ENCODE measurements at regions not wholly inside any gene's neighbourhood (a gene's known extent, or its start where the extent isn't known, plus 50 kb on each side); places are given as distances from the start of the nearest gene placed in this dataset.
"Not testable (repeated sequence)": the region's sequence is repeated elsewhere in the genome, so short reads cannot be mapped to it uniquely, and the experiment has no call there.

DNA sequence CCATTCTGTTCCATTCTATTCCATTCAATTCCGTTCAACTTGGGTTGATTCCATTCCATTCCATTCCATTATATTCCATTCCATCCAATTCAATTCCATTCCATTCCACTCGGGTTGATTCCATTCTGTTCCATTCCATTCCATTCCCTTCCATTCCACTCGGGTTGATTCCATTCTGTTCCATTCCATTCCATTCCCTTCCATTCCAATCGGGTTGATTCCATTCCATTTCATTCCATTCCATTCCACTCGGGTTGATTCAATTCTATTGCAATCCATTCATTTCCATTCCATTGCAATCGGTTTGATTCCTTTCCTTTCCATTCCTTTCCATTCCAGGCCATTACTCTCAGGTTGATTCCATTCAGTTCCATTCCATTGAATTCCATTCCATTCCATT, 1138.4 kb downstream of the RPIA start:
- Mint-ChIP-seq H3K27me3 (ENCODE audit: insufficient read depth) (no peaks in the 10 kb centered on the region), H3K9me3 (no peaks in the 10 kb centered on the region), H3K36me3 (ENCODE audit: low read depth) (peaks cover 23% of the 10 kb centered on the region), H3K4me3 (no peak overlapping the region), H3K4me1 (no peaks in the 10 kb centered on the region), H3K27ac (no peak overlapping the region)
- Histone ChIP-seq H3K4me1 (ENCODE audit: control insufficient read depth, insufficient read depth, low read length) (no peaks in the 10 kb centered on the region), H3K4me3 (ENCODE audit: low read length) (no peak overlapping the region), H3K27ac (ENCODE audit: low read depth, low read length) (no peak overlapping the region), H3K9ac (ENCODE audit: extremely low read depth, low read length, poor library complexity, severe bottlenecking) (no peak overlapping the region), H3K36me3 (ENCODE audit: control insufficient read depth, insufficient read depth, low read length) (no peaks in the 10 kb centered on the region), H3K9me3 (ENCODE audit: control insufficient read depth, low read length) (no peaks in the 10 kb centered on the region), H3K27me3 (ENCODE audit: control insufficient read depth, insufficient read depth, low read length, poor library complexity, severe bottlenecking) (no peaks in the 10 kb centered on the region)
- TF ChIP-seq, protein P1, sequence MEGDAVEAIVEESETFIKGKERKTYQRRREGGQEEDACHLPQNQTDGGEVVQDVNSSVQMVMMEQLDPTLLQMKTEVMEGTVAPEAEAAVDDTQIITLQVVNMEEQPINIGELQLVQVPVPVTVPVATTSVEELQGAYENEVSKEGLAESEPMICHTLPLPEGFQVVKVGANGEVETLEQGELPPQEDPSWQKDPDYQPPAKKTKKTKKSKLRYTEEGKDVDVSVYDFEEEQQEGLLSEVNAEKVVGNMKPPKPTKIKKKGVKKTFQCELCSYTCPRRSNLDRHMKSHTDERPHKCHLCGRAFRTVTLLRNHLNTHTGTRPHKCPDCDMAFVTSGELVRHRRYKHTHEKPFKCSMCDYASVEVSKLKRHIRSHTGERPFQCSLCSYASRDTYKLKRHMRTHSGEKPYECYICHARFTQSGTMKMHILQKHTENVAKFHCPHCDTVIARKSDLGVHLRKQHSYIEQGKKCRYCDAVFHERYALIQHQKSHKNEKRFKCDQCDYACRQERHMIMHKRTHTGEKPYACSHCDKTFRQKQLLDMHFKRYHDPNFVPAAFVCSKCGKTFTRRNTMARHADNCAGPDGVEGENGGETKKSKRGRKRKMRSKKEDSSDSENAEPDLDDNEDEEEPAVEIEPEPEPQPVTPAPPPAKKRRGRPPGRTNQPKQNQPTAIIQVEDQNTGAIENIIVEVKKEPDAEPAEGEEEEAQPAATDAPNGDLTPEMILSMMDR (conservative IDR thresholded peaks at IDR 0.05): no peak
- DNase-seq: no peak
- 79 to 82% methylated on average over 6 of the region's 6 CpGs for WGBS, 2 experiments (ENCODE audit: insufficient coverage in 1 of 2, insufficient read length in 1 of 2)

DNA sequence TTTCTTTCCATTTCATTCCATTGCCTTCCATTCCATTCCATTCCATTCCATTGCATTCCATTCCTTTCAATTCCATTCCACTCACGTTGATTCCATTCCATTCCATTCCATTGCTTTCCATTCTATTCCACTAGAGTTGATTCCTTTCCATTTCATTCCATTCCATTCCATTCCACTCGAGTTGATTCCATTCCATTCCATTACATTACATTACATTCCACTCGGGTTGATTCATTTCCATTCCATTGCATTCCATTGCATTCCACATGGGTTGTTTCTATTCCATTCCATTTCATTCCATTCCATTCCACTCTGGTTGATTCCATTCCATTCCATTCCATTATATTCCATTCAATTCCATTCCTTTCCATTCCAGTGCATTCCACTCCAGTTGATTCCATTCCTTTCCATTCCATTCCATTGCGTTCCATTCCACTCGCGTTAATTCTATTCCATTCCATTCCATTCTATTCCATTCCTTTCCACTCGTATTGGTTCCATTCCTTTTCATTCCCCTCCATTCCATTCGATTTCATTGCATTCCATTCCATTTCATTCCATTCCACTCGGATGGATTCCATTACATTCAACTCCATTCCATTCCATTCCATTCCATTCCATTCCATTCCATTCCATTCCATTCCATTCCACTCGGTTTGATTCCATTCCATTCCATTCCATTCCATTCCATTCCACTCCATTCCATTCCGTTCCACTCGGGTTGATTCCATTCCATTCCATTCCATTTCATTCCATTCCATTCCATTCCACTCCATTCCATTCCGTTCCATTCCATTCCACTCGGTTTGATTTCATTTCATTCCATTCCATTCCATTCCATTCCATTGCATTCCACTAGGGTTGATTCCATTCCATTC, 1139.1 kb downstream of the RPIA start:
- not testable (repeated sequence) for H3K27ac ChIP-seq (ENCODE audit: low read depth, low read length); H3K4me1 Mint-ChIP-seq; H3K36me3 ChIP-seq (ENCODE audit: control insufficient read depth, insufficient read depth, low read length); H3K4me3 ChIP-seq (ENCODE audit: low read length); DNase-seq; H3K4me1 ChIP-seq (ENCODE audit: control insufficient read depth, insufficient read depth, low read length); H3K4me3 Mint-ChIP-seq; H3K9me3 ChIP-seq (ENCODE audit: control insufficient read depth, low read length); H3K9ac ChIP-seq (ENCODE audit: extremely low read depth, low read length, poor library complexity, severe bottlenecking); H3K27me3 Mint-ChIP-seq (ENCODE audit: insufficient read depth); H3K27me3 ChIP-seq (ENCODE audit: control insufficient read depth, insufficient read depth, low read length, poor library complexity, severe bottlenecking); H3K9me3 Mint-ChIP-seq; H3K27ac Mint-ChIP-seq
- H3K36me3 Mint-ChIP-seq (ENCODE audit: low read depth): peaks cover 23% of the 10 kb centered on the region
- WGBS, 2 experiments (ENCODE audit: insufficient coverage in 1 of 2, insufficient read length in 1 of 2): 71 to 76% methylated on average over 14 of the region's 14 CpGs

DNA sequence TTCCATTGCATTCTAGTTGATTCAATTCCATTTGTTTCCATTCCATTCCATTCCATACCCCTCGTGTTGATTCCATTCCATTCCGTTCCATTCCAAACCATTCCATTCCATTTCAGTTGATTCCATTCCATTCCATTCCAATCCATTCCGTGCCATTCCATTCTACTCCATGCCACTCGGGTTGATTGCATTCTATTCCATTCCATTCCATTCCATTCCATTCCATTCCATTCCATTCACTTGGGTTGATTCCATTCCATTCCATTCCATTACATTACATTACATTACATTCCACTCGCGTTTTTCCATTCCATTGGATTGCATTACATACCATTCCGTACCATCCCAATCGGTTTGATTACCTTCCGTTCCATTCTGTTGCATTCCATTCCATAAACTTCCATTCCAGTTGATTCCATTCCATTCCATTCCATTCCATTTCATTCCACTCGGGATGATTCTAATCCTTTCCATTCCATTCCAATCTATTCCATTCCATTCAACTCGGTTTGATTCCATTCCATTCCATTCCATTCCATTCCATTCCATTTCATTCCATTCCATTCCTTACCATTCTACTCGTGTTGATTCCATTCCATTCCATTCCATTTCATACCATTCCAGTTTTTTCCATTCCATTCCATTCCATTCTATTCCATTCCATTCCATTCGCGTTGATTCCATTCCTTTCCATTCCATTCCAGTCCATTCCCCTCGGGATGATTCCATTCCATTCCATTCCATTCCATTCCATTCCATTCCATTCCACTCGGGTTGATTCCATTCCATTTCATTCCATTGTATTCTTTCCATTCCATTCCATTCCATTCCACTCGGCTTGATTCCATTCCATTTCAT, 1140.4 kb downstream of the RPIA start:
- no peaks in the 10 kb centered on the region for H3K4me1 Mint-ChIP-seq
- no peaks in the 10 kb centered on the region for H3K9me3 ChIP-seq (ENCODE audit: control insufficient read depth, low read length)
- H3K36me3 Mint-ChIP-seq (ENCODE audit: low read depth): peaks cover 25% of the 10 kb centered on the region
- peaks cover 2% of the 10 kb centered on the region for H3K27me3 Mint-ChIP-seq (ENCODE audit: insufficient read depth)
- no peak overlapping the region for H3K4me3 Mint-ChIP-seq
- H3K27ac ChIP-seq (ENCODE audit: low read depth, low read length): no peak overlapping the region
- no peak for DNase-seq
- 78 to 79% methylated on average over 17 of the region's 17 CpGs for WGBS, 2 experiments (ENCODE audit: insufficient coverage in 1 of 2, insufficient read length in 1 of 2)
- no peaks in the 10 kb centered on the region for H3K27me3 ChIP-seq (ENCODE audit: control insufficient read depth, insufficient read depth, low read length, poor library complexity, severe bottlenecking)
- no peaks in the 10 kb centered on the region for H3K36me3 ChIP-seq (ENCODE audit: control insufficient read depth, insufficient read depth, low read length)
- no peak overlapping the region for H3K27ac Mint-ChIP-seq
- no peaks in the 10 kb centered on the region for H3K9me3 Mint-ChIP-seq
- no peak overlapping the region for H3K4me3 ChIP-seq (ENCODE audit: low read length)
- H3K9ac ChIP-seq (ENCODE audit: extremely low read depth, low read length, poor library complexity, severe bottlenecking): no peak overlapping the region
- H3K4me1 ChIP-seq (ENCODE audit: control insufficient read depth, insufficient read depth, low read length): no peaks in the 10 kb centered on the region
- TF ChIP-seq, protein P1 (conservative IDR thresholded peaks at IDR 0.05): no peak
